Thoracic aorta (tissue), 2 donors: ENCODE measurements at regions not wholly inside any gene's neighbourhood (a gene's known extent, or its start where the extent isn't known, plus 50 kb on each side); places are given as distances from the start of the nearest gene placed in this dataset.

ENCODE experiments used
- ATAC-seq: fragments of 150-250 bp; one replicate; pipeline ENCODE4 v1.8.0; 2017; ENCODE audit warnings: low read depth; ENCODE audit not compliant: insufficient number of reproducible peaks, low FRiP score
- DNase-seq: peaks from one replicate; pipeline ENCODE4 v3.0.0-alpha.2; 2020; ENCODE audit warnings: low spot score
- H3K27ac ChIP-seq, 2 donors: fragments of 200-600 bp; sonication (generic); 1 replicate in 1 of 2; 2 replicates in 1 of 2; pipeline ENCODE4 v1.5.1; 2016; ENCODE audit warnings: mild to moderate bottlenecking in 2 of 2, moderate library complexity in 2 of 2
- H3K27me3 ChIP-seq: fragments of 200-600 bp; sonication (generic); replicated peaks from 2 replicates; pipeline ENCODE4 v1.6.0; 2016; ENCODE audit warnings: mild to moderate bottlenecking; ENCODE audit not compliant: insufficient read depth
- H3K36me3 ChIP-seq: fragments of 200-600 bp; sonication (generic); one replicate; pipeline ENCODE4 v1.5.1; 2016
- H3K4me1 ChIP-seq, 2 donors: fragments of 200-600 bp; sonication (generic); 1 replicate in 1 of 2; 2 replicates in 1 of 2; pipeline versions ENCODE4 v1.5.1 to v1.6.0; 2016; ENCODE audit warnings: low read depth in 2 of 2, mild to moderate bottlenecking in 1 of 2; ENCODE audit not compliant: control insufficient read depth in 1 of 2
- H3K4me3 ChIP-seq: fragments of 200-600 bp; sonication (generic); 2 replicates; pipeline ENCODE4 v1.5.1; 2016; ENCODE audit warnings: mild to moderate bottlenecking
- H3K9me3 ChIP-seq: fragments of 200-600 bp; sonication (generic); 2 replicates; pipeline ENCODE4 v1.5.1; 2016
- CTCF ChIP-seq: fragments of 200-600 bp; sonication (generic); IDR thresholded peaks from one replicate; pipeline ENCODE4 v1.5.1; 2019; ENCODE audit warnings: antibody characterized with exemption

DNA sequence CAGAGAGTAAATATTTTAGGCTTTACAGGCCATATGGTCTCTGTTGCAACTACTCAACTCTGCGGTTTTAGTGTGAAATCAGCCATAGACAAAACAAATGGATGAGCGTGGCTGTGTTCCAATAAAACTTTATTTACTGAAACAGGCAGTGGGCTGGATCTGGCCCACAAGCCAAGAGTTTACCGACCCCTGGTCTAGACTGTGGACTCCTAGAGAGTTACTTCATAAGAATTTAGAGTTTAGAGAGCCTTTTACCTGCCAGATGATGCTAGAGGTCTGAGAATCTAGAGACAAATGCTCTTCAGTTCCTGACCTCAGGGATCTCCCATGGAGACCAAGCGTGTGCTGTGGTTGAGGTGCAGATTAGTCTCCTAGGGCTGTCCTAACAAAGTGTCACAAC is 174.8 kb downstream of the PTEN start:
- DNase-seq (no peak), ATAC-seq (no peak)
- peaks cover 29 to 45% of the 10 kb centered on the region in 2 donors for H3K4me1 ChIP-seq
- H3K27ac ChIP-seq, result no peak overlapping the region
- H3K4me3 ChIP-seq, result no peak overlapping the region
- no peaks in the 10 kb centered on the region for H3K9me3 ChIP-seq
- no peaks in the 10 kb centered on the region for H3K36me3 ChIP-seq
- TF ChIP-seq CTCF, result no peak
- H3K27me3 ChIP-seq, result no peaks in the 10 kb centered on the region

GRCh38 chr10:88039496-88040200 is 176.2 kb downstream of the PTEN start:
- H3K4me3 ChIP-seq, result no peak overlapping the region
- peak overlapping the region; percentile 83 to 91 for H3K27ac ChIP-seq
- no peaks in the 10 kb centered on the region for H3K27me3 ChIP-seq
- TF ChIP-seq CTCF, result no peak
- H3K36me3 ChIP-seq, result no peaks in the 10 kb centered on the region
- DNase-seq (no peak), ATAC-seq (no peak)
- H3K4me1 ChIP-seq, result peaks cover 30 to 53% of the 10 kb centered on the region in 2 donors
- H3K9me3 ChIP-seq, result no peaks in the 10 kb centered on the region

- TF ChIP-seq CTCF, result no peak
- DNase-seq, result no peak
- no peaks in the 10 kb centered on the region for H3K27me3 ChIP-seq
- peak overlapping the region; percentile 83 to 91 for H3K27ac ChIP-seq
- peak; percentile 74 for ATAC-seq
- H3K9me3 ChIP-seq, result no peaks in the 10 kb centered on the region
- H3K4me3 ChIP-seq, result peak overlapping the region; percentile 35
- no peaks in the 10 kb centered on the region for H3K36me3 ChIP-seq
- H3K4me1 ChIP-seq, result peaks cover 34 to 67% of the 10 kb centered on the region in 2 donors
Measured at GRCh38 chr10:88041243-88042159, 178.1 kb downstream of the PTEN start.

DNA sequence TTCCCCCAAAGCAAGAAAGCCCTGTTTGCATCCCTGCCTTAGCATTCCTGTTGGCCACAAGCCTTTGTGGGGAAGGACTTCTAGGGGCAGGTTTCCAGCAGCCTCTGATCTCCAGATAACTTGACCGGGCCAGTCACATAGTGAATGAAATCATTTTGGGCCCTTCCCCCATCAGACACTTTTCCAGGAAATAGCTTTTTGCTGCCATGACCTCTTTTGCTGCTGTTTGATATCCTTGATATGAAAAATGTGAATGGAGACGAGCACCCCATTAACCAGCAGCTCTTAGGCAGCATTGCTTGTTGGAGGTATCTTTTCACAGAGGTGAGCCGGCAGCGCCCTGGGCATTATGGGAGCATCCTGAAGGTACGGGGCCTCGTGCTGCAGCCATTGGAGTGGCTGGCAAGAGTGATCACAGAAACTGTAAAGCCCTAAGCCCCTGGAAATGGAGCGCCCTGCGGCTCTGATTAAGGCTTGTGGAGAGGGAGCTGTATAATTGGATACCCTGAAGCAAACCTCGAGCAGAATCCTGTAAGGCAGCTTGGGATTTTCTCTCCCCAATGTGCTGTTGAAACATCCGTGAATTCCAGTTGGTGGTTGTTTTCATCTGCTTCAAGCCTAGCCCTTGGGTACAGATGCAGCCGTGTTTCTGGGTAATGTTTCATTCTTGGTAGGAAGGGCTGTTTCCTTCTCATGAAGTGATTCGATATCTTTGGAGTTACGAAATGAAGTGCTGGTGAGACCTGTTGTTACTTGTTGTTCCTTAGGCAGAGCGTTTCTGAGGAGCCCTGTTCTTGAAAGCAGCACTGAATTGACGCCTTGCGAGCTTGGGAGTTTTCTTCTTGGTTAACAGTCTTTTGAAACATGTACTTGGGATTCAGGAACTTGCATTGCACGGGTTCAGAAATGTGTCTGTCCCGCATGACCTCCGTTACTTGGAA is 179.0 kb downstream of the PTEN start:
- peaks cover 41 to 77% of the 10 kb centered on the region in 2 donors for H3K4me1 ChIP-seq
- H3K4me3 ChIP-seq, result peak overlapping the region; percentile 35
- DNase-seq, result no peak
- peak overlapping the region; percentile 83 to 91 for H3K27ac ChIP-seq
- no peaks in the 10 kb centered on the region for H3K9me3 ChIP-seq
- no peaks in the 10 kb centered on the region for H3K27me3 ChIP-seq
- ATAC-seq, result peak; percentile 66
- no peak for TF ChIP-seq CTCF
- no peaks in the 10 kb centered on the region for H3K36me3 ChIP-seq
